Glutamatergic neuron (in vitro differentiated cells): ENCODE measurements at regions not wholly inside any gene's neighbourhood (a gene's known extent, or its start where the extent isn't known, plus 50 kb on each side); places are given as distances from the start of the nearest gene placed in this dataset.

Experiments used
- DNase-seq: peaks from one replicate; pipeline ENCODE4 v3.0.0; 2022
- H3K27ac Mint-ChIP-seq: one replicate; pipeline ENCODE4 v1.8.0; 2020; ENCODE audit warnings: mild to moderate bottlenecking, mixed read lengths, inconsistent platforms; ENCODE audit not compliant: unreplicated experiment
- H3K27me3 Mint-ChIP-seq: one replicate; pipeline ENCODE4 v1.8.0; 2020; ENCODE audit warnings: mild to moderate bottlenecking, moderate library complexity, mixed read lengths, inconsistent platforms; ENCODE audit not compliant: unreplicated experiment
- H3K36me3 Mint-ChIP-seq: one replicate; pipeline ENCODE4 v1.8.0; 2020; ENCODE audit warnings: mild to moderate bottlenecking, mixed read lengths, inconsistent platforms; ENCODE audit not compliant: unreplicated experiment
- H3K4me1 Mint-ChIP-seq: one replicate; pipeline ENCODE4 v1.8.0; 2020; ENCODE audit warnings: mild to moderate bottlenecking, low read depth, mixed read lengths, inconsistent platforms; ENCODE audit not compliant: unreplicated experiment
- H3K4me3 Mint-ChIP-seq: one replicate; pipeline ENCODE4 v1.8.0; 2020; ENCODE audit warnings: mild to moderate bottlenecking, mixed read lengths, inconsistent platforms; ENCODE audit not compliant: unreplicated experiment
- H3K9me3 Mint-ChIP-seq: one replicate; pipeline ENCODE4 v1.8.0; 2020; ENCODE audit warnings: mild to moderate bottlenecking, moderate library complexity, mixed read lengths, inconsistent platforms; ENCODE audit not compliant: unreplicated experiment
- CTCF ChIP-seq: fragments of 200-600 bp; sonication (generic); IDR thresholded peaks from one replicate; pipeline ENCODE4 v1.5.0; 2021; ENCODE audit not compliant: partially characterized antibody, unreplicated experiment

GRCh38 chr17:69729944-69730343 is 315.4 kb downstream of the MAP2K6 start:
- Mint-ChIP-seq H3K27me3 (no peaks in the 10 kb centered on the region), H3K27ac (no peak overlapping the region), H3K36me3 (no peaks in the 10 kb centered on the region), H3K4me3 (no peak overlapping the region), H3K4me1 (no peaks in the 10 kb centered on the region), H3K9me3 (no peaks in the 10 kb centered on the region)
- DNase-seq, result no peak
- TF ChIP-seq CTCF, result no peak

GRCh38 chr17:69732272-69732918 is 317.9 kb downstream of the MAP2K6 start:
- Mint-ChIP-seq H3K36me3 (no peaks in the 10 kb centered on the region), H3K27me3 (no peaks in the 10 kb centered on the region), H3K4me1 (no peaks in the 10 kb centered on the region), H3K4me3 (no peak overlapping the region), H3K9me3 (no peaks in the 10 kb centered on the region), H3K27ac (no peak overlapping the region)
- no peak for TF ChIP-seq CTCF
- no peak for DNase-seq

GRCh38 chr17:69733171-69734012 is 318.9 kb downstream of the MAP2K6 start:
- H3K27me3 Mint-ChIP-seq, result no peaks in the 10 kb centered on the region
- DNase-seq, result no peak
- no peak overlapping the region for H3K4me3 Mint-ChIP-seq
- TF ChIP-seq CTCF, result no peak
- H3K4me1 Mint-ChIP-seq, result no peaks in the 10 kb centered on the region
- H3K27ac Mint-ChIP-seq, result no peak overlapping the region
- no peaks in the 10 kb centered on the region for H3K36me3 Mint-ChIP-seq
- no peaks in the 10 kb centered on the region for H3K9me3 Mint-ChIP-seq

GRCh38 chr17:69734656-69735055 is 320.2 kb downstream of the MAP2K6 start:
- no peak for TF ChIP-seq CTCF
- Mint-ChIP-seq H3K36me3 (no peaks in the 10 kb centered on the region), H3K9me3 (no peaks in the 10 kb centered on the region), H3K27ac (no peak overlapping the region), H3K4me3 (no peak overlapping the region), H3K4me1 (no peaks in the 10 kb centered on the region), H3K27me3 (no peaks in the 10 kb centered on the region)
- no peak for DNase-seq

GRCh38 chr17:69735285-69735684 is 320.8 kb downstream of the MAP2K6 start:
- Mint-ChIP-seq H3K36me3 (no peaks in the 10 kb centered on the region), H3K27ac (no peak overlapping the region)
- TF ChIP-seq CTCF, result no peak

More at GRCh38 chr17:69735285-69735684, 320.8 kb downstream of the MAP2K6 start:
- no peak for DNase-seq
- no peak overlapping the region for H3K4me3 Mint-ChIP-seq
- no peaks in the 10 kb centered on the region for H3K4me1 Mint-ChIP-seq
- H3K9me3 Mint-ChIP-seq, result no peaks in the 10 kb centered on the region
- no peaks in the 10 kb centered on the region for H3K27me3 Mint-ChIP-seq
